ENCODE measurements at regions not wholly inside any gene's neighbourhood (a gene's known extent, or its start where the extent isn't known, plus 50 kb on each side); places are given as distances from the start of the nearest gene placed in this dataset.

GRCh38 chr13:106349080-106349931 lies 186.2 kb downstream of the EFNB2 start:
- DNase-seq, result no peak

- DNase-seq, result no peak
Measured at GRCh38 chr13:106348075-106348840, 187.2 kb downstream of the EFNB2 start.

DNA sequence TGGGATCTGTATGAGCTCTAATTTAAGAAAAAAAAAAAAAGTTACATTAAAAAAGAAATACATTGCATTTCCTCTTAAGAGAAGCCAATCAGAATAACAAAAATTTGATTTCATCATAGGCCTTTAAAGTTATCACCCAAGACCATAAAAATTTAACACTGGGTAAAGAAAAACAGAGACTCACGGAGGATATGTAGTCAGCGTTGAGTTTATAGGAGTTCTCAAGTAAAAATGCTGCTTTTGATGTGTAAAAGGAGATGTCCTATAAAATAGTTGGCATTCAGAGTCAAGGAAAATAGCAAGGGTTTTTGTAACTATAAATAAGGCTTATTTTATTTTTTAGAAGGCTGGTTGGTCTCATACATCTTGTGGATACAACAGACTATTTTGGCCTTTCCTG lies 191.1 kb downstream of the EFNB2 start:
- DNase-seq, result no peak

GRCh38 chr13:106343836-106344235 lies 191.6 kb downstream of the EFNB2 start:
- DNase-seq, result no peak

GRCh38 chr13:106340249-106340648 lies 195.2 kb downstream of the EFNB2 start:
- DNase-seq, result no peak

DNA sequence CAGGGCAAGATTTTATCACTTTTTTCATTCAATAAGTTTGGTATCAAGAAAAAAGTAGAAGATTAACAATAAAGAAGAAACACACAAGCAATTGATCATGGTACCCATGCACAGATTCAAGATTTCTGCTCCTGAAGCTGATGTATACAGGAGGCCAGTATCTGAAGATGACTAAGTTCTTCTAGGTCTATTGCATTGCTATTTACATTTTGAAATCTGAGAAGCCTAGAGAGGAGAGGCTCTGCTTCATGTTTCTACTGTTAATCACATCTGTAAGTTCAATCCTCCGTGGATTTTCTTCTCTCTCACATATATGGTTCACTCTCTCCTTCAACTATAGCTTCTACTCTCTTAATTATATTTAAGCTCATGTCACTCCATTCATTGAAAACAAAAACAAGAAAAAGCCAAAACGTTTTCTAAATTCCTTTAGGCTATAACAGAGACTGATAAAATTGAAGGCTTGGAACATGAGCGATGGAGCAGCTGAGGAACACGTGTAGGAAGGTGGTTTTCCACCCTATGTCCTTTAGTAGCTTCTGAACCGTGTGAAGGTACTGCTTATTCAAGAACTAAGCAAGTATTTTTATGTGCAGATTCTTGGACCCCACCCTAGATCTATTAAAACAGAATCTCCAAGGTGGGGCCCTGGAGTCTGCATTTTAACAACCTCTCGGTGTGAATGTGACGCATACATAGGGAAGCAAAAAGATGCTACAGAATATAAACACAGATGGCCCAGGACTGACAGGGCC lies 198.2 kb downstream of the EFNB2 start:
- no peak for DNase-seq

DNA sequence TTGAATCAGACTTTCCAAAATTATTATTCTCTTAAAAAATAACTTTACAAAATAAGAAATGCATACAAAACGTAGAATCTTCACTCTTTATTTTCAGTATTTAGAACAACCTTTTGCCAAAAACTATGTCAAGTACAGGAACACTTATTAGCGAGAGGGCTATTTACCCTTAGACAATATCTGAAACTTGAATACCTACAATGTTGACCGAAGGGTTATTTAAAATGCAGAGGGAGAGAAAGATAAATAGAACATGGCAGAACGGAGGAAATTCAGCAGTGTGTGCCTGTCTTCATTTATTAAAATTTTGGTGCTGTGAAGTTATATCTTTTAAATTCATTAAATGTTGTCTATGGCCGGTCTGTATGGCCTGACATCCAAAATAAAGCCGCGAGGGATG lies 198.8 kb downstream of the EFNB2 start:
- no peak for DNase-seq

- DNase-seq, result no peak
Measured at GRCh38 chr13:106332621-106333020, 202.8 kb downstream of the EFNB2 start.

- no peak for DNase-seq
Measured at GRCh38 chr13:106331116-106331515, 204.3 kb downstream of the EFNB2 start.

- no peak for DNase-seq
Measured at GRCh38 chr13:106329941-106330340, 205.5 kb downstream of the EFNB2 start.

GRCh38 chr13:106326751-106327150 lies 208.7 kb downstream of the EFNB2 start:
- no peak for DNase-seq

GRCh38 chr13:106324444-106324843 lies 211.0 kb downstream of the EFNB2 start:
- DNase-seq, result no peak

- no peak for DNase-seq
Measured at GRCh38 chr13:106322628-106323027, 212.8 kb downstream of the EFNB2 start.

GRCh38 chr13:106318941-106319411 lies 216.5 kb downstream of the EFNB2 start:
- no peak for DNase-seq

- DNase-seq, result no peak
Measured at GRCh38 chr13:106314417-106314816, 221.0 kb downstream of the EFNB2 start.

DNA sequence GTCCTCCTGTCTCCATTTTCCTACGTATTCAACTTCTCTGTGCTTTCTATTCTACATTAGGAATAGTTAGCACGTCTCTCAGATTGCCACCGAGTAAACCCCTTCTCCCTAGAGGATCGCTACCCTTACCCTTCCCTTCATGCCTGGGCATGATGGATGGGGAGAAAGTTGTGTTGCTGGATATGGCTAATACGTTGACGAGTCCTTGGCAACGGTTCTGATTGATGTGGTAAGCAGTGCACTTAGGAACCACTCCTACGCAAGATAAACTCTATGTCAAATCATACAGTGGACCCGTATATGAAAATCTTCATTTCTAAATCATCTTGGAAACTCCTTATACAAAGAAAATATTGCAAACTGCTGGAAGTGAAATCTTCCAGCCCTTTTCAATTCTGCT lies 224.5 kb downstream of the EFNB2 start:
- no peak for DNase-seq

GRCh38 chr13:106310291-106310865 lies 225.1 kb downstream of the EFNB2 start:
- DNase-seq, result peak; percentile 42

DNA sequence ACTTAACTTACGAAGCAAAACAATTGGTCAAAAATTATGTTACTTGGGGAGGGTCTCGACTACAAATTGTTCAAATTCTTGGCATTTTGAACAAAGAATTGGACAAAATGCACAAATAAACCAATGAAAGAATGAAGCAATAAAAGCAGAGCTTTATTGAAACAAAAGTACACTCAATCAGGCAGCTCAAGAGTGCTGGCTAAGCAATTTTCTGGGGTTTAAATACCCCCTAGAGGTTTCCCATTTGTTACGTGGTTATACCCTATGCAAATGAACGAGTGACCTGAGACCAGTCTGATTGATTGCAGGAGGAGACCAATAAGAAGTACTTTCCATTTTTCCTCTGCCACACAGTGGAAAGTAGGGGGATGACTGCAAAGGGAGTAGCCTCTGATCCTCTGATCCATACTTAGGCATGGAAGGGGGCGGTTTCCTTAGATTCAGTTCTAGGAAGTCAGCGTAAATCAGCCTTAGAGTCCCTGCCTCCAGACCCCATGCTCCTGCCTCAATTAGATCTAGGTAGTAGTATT lies 228.6 kb downstream of the EFNB2 start:
- DNase-seq, result no peak

DNA sequence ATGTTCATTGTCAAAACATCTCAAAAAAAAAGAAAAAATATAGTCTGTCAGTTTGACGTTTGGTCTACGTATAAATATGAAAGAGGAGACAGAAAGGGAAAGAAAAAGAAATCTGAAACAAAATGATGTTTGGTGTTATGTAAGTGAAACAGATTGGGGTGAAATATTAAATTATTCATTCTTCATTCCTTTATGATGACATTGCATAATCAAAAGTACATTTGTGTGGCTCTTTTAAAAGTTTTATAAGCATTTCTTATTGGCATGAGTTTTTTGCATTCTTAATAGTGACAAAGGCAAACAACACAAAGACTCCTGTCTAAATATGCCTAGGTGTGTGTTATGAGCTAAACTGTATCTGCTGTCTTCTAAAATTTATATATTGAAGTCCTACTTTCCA lies 232.6 kb downstream of the EFNB2 start:
- DNase-seq, result no peak

DNA sequence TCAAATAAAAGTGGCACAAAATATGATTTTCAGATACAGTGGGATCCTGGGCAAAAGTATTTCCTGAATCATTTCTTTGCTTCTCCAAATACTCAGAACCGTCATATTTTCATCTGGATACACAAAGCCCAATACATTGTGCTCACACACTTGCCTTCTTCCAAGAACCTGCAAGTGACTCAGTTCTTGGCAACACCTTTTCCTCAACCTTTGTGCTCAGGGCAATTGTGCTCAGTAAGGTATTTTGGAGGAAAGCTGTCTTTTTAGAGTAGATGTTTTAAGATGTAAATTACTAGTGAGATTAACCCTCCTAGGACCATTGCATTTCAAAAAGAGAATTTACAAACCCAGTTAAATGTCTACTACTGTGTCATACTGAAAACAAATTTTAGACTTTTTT lies 233.5 kb downstream of the EFNB2 start:
- DNase-seq, result no peak

- no peak for DNase-seq
Measured at GRCh38 chr13:106299621-106300020, 235.8 kb downstream of the EFNB2 start.

GRCh38 chr13:106297283-106297682 lies 238.2 kb downstream of the EFNB2 start:
- DNase-seq, result no peak

DNA sequence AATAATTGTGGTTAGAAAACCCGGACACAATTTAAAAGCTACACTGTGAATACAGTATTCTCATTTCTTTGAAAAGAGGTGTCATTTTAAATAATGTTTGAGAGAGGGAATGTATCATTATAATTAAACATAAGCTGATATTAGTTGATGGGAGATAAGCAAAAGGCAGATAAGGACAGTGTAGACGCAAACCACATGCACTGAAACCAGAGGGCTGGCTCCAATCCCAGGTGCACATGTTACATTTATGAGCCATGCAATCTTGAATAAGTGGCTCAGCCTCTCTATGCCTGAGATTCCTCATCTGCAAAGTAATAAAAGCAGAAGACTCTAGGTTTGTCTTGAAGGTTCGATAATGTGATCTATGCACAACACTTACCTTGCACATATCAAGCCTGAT lies 238.7 kb downstream of the EFNB2 start:
- DNase-seq, result no peak

Measured in NCI-H446 treated with DMSO at 0.1 percent for 48 hours (cell line).